HEK293 (cell line): ENCODE measurements at regions not wholly inside any gene's neighbourhood (a gene's known extent, or its start where the extent isn't known, plus 50 kb on each side); places are given as distances from the start of the nearest gene placed in this dataset.

Source experiments
- CTCF ChIA-PET: fragments of 350-600 bp; formaldehyde crosslinking; extraction: SDS; loops from one replicate; lab custom pipeline; 2021; ENCODE audit warnings: antibody characterized with exemption; lab: Yijun Ruan, JAX
- POLR2A ChIA-PET: fragments of 300-600 bp; formaldehyde crosslinking; extraction: SDS; loops from one replicate; lab custom pipeline; 2020; ENCODE audit warnings: antibody characterized with exemption, inconsistent platforms; lab: Yijun Ruan, JAX
- H3K27ac ChIP-seq: fragments of 200-500 bp; sonication (Bioruptor generic); 2 replicates; pipeline ENCODE4 v1.5.1; 2014; ENCODE audit warnings: low read depth, low read length, control low read depth, inconsistent platforms; ENCODE audit errors: extremely low read depth
- H3K36me3 ChIP-seq, 2 experiments: fragments of 200-500 bp in 1 of 2; sonication (Bioruptor generic) in 1 of 2; 1 replicate in 1 of 2; 2 replicates in 1 of 2; pipeline ENCODE4 v1.5.1; 2014 to 2017; ENCODE audit warnings: inconsistent platforms in 2 of 2, low read length in 2 of 2; ENCODE audit not compliant: control insufficient read depth in 2 of 2, insufficient read depth in 1 of 2
- H3K4me1 ChIP-seq: fragments of 200-500 bp; sonication (Bioruptor generic); 2 replicates; pipeline ENCODE4 v1.5.1; 2014; ENCODE audit warnings: mild to moderate bottlenecking, low read length, inconsistent platforms; ENCODE audit not compliant: control insufficient read depth, insufficient read depth
- H3K4me3 ChIP-seq: 2 replicates; pipeline ENCODE4 v1.5.1; 2011; ENCODE audit warnings: low read depth, mild to moderate bottlenecking, control low read depth, low read length, moderate library complexity
- H3K9me3 ChIP-seq: fragments of 200-500 bp; sonication (Bioruptor generic); 2 replicates; pipeline ENCODE4 v1.5.1; 2014; ENCODE audit warnings: low read depth, low read length, inconsistent platforms; ENCODE audit not compliant: control insufficient read depth, insufficient read depth
- CTCF ChIP-seq: fragments of 450-650 bp; formaldehyde crosslinking; IDR thresholded peaks from 2 replicates; pipeline ENCODE4 v1.5.1; 2016; ENCODE audit warnings: missing biosample characterization, missing genetic modification characterization
- KLF10 ChIP-seq: fragments of 450-650 bp; IDR thresholded peaks from 2 replicates; pipeline ENCODE4 v1.5.1; 2018; ENCODE audit warnings: missing biosample characterization, mild to moderate bottlenecking, missing genetic modification characterization
- OVOL3 ChIP-seq: fragments of 450-650 bp; formaldehyde crosslinking; IDR thresholded peaks from 2 replicates; pipeline ENCODE4 v1.5.1; 2016; ENCODE audit warnings: missing biosample characterization, missing genetic modification characterization
- PBX3 ChIP-seq: sonication (generic); formaldehyde crosslinking; IDR thresholded peaks from 2 replicates; pipeline ENCODE4 v1.8.1; 2022; ENCODE audit warnings: mild to moderate bottlenecking, moderate library complexity, missing genetic modification reagents
- YY2 ChIP-seq: fragments of 450-650 bp; formaldehyde crosslinking; IDR thresholded peaks from 2 replicates; pipeline ENCODE4 v1.5.1; 2016; ENCODE audit warnings: missing biosample characterization, missing genetic modification characterization
- ZBTB26 ChIP-seq: fragments of 450-650 bp; formaldehyde crosslinking; optimal IDR thresholded peaks from 2 replicates; pipeline ENCODE3; 2016; ENCODE audit warnings: missing biosample characterization, mild to moderate bottlenecking, missing genetic modification characterization
- ZNF239 ChIP-seq: fragments of 450-650 bp; formaldehyde crosslinking; IDR thresholded peaks from 2 replicates; pipeline ENCODE4 v1.5.1; 2016; ENCODE audit warnings: missing biosample characterization, missing genetic modification characterization
- ZNF391 ChIP-seq: fragments of 450-650 bp; formaldehyde crosslinking; IDR thresholded peaks from 2 replicates; pipeline ENCODE4 v1.5.1; 2016; ENCODE audit warnings: low read depth, missing biosample characterization, missing genetic modification characterization, borderline replicate concordance
- ZNF398 ChIP-seq: fragments of 450-650 bp; formaldehyde crosslinking; IDR thresholded peaks from 2 replicates; pipeline ENCODE4 v1.5.1; 2017; ENCODE audit warnings: missing biosample characterization, missing genetic modification characterization
- ZNF488 ChIP-seq: fragments of 450-650 bp; formaldehyde crosslinking; IDR thresholded peaks from 2 replicates; pipeline ENCODE4 v1.5.1; 2016; ENCODE audit warnings: missing biosample characterization, missing genetic modification characterization
- ZNF510 ChIP-seq: fragments of 450-650 bp; formaldehyde crosslinking; IDR thresholded peaks from 2 replicates; pipeline ENCODE4 v1.5.1; 2018; ENCODE audit warnings: mild to moderate bottlenecking, missing genetic modification characterization, missing biosample characterization; ENCODE audit not compliant: insufficient replicate concordance
- ZNF560 ChIP-seq: fragments of 450-650 bp; formaldehyde crosslinking; IDR thresholded peaks from 2 replicates; pipeline ENCODE4 v1.5.1; 2017; ENCODE audit warnings: missing biosample characterization, missing genetic modification characterization, borderline replicate concordance
- ZNF654 ChIP-seq: fragments of 450-650 bp; formaldehyde crosslinking; IDR thresholded peaks from 2 replicates; pipeline ENCODE4 v1.5.1; 2016; ENCODE audit warnings: low read depth, missing biosample characterization, missing genetic modification characterization
- ZNF677 ChIP-seq: fragments of 450-650 bp; IDR thresholded peaks from 2 replicates; pipeline ENCODE4 v1.5.0; 2018; ENCODE audit warnings: missing biosample characterization, mild to moderate bottlenecking, missing genetic modification characterization, moderate library complexity
- ZNF830 ChIP-seq: fragments of 450-650 bp; IDR thresholded peaks from 2 replicates; pipeline ENCODE4 v1.5.0; 2018; ENCODE audit warnings: missing biosample characterization, missing genetic modification characterization, low read depth, mild to moderate bottlenecking, moderate library complexity

- no peaks in the 10 kb centered on the region for H3K9me3 ChIP-seq
- H3K4me3 ChIP-seq: no peak overlapping the region
- ChIA-PET POLR2A (no interaction called here), CTCF (interaction anchor here (1.2 to 1.3 kb wide), 2 partner anchors 10 to 129 kb away, joined by 4 read pairs; no protein-coding TSS in a partner anchor)
- TF ChIP-seq ZNF239 (tag by site-specific recombination) (no peak), KLF10 (no peak), CTCF (tag by site-specific recombination) (peak; percentile 35; the same call in 1 of the 2 replicates), ZNF654 (tag by site-specific recombination) (peak; percentile 27), ZNF510 (tag by site-specific recombination) (no peak), YY2 (tag by site-specific recombination) (no peak), ZNF560 (no peak), ZBTB26 (tag by site-specific recombination) (no peak), ZNF391 (tag by site-specific recombination) (no peak), OVOL3 (no peak), ZNF398 (no peak), ZNF488 (tag by site-specific recombination) (no peak)
- H3K27ac ChIP-seq: no peak overlapping the region
- H3K4me1 ChIP-seq: no peaks in the 10 kb centered on the region; the same call in 1 of the 2 replicates
- H3K36me3 ChIP-seq: no peaks in the 10 kb centered on the region
Measured at GRCh38 chr13:39273953-39274738, 235.9 kb downstream of the NHLRC3 start.

GRCh38 chr13:39274739-39275325, 236.6 kb downstream of the NHLRC3 start:
- no peak overlapping the region for H3K4me3 ChIP-seq
- TF ChIP-seq PBX3 (CRISPR knock-in tag): no peak
- no peak for TF ChIP-seq ZNF830 (tag by site-specific recombination)
- TF ChIP-seq ZNF677 (tag by site-specific recombination): no peak
- TF ChIP-seq ZBTB26 (tag by site-specific recombination): no peak
- TF ChIP-seq, all 188 proteins: peak for 0
- Histone ChIP-seq H3K4me1 (no peaks in the 10 kb centered on the region; the same call in 1 of the 2 replicates), H3K9me3 (no peaks in the 10 kb centered on the region), H3K36me3 (no peaks in the 10 kb centered on the region), H3K27ac (no peak overlapping the region)
- ChIA-PET CTCF (interaction anchor here (0.6 to 1.3 kb wide), 3 partner anchors 11 to 129 kb away, joined by 4 to 6 read pairs (median 4); no protein-coding TSS in a partner anchor), POLR2A (no interaction called here)
